H1 (cell line): ENCODE measurements at regions not wholly inside any gene's neighbourhood (a gene's known extent, or its start where the extent isn't known, plus 50 kb on each side); places are given as distances from the start of the nearest gene placed in this dataset.

ENCODE experiments used
- CTCF ChIA-PET: fragments of 300-600 bp; sonication (Branson Sonifier 250); formaldehyde crosslinking; loops from one replicate; lab custom pipeline; 2021; ENCODE audit not compliant: partially characterized antibody; lab: Charles Lee
- POLR2A ChIA-PET: fragments of 300-600 bp; sonication (Branson Sonifier 250); formaldehyde crosslinking; loops from one replicate; lab custom pipeline; 2021; ENCODE audit warnings: inconsistent platforms; ENCODE audit not compliant: partially characterized antibody; lab: Charles Lee
- DNase-seq, 2 experiments: peaks; one replicate each; pipeline versions ENCODE4 v3.0.0 to v3.0.0-alpha.2; 2010 to 2022; ENCODE audit warnings: low spot score in 2 of 2, low read depth in 1 of 2, mixed read lengths in 1 of 2
- FAIRE-seq: peaks from 2 replicates; lab custom pipeline; 2011; peaks lifted over from hg19 to GRCh38; lab: Jason Lieb, UNC
- H2AFZ ChIP-seq: 2 replicates; pipeline ENCODE4 v1.8.1; 2012; ENCODE audit warnings: low read length, inconsistent platforms
- H2AK5ac ChIP-seq: 2 replicates; pipeline ENCODE4 v1.6.1; 2013; ENCODE audit warnings: low read depth, low read length
- H2BK120ac ChIP-seq: replicated peaks from 2 replicates; pipeline ENCODE3; 2013; ENCODE audit warnings: low read depth, low read length, inconsistent platforms
- H2BK12ac ChIP-seq: 2 replicates; pipeline ENCODE4 v1.6.1; 2013; ENCODE audit warnings: low read depth, low read length
- H2BK15ac ChIP-seq: 2 replicates; pipeline ENCODE4 v1.6.1; 2013; ENCODE audit warnings: low read length
- H2BK20ac ChIP-seq: 2 replicates; pipeline ENCODE4 v1.6.1; 2013; ENCODE audit warnings: low read length
- H2BK5ac ChIP-seq: 2 replicates; pipeline ENCODE4 v1.6.1; 2013; ENCODE audit warnings: low read depth, low read length
- H3K14ac ChIP-seq: 2 replicates; pipeline ENCODE4 v1.6.1; 2013; ENCODE audit warnings: inconsistent platforms; ENCODE audit not compliant: insufficient read length
- H3K18ac ChIP-seq: 2 replicates; pipeline ENCODE4 v1.6.1; 2013; ENCODE audit warnings: low read length; ENCODE audit errors: extremely low read depth
- H3K23ac ChIP-seq: 2 replicates; pipeline ENCODE4 v1.6.1; 2013; ENCODE audit warnings: inconsistent platforms; ENCODE audit not compliant: insufficient read length
- H3K23me2 ChIP-seq: 2 replicates; pipeline ENCODE4 v1.6.1; 2013; ENCODE audit warnings: low read depth, low read length
- H3K27ac ChIP-seq: 2 replicates; pipeline ENCODE4 v1.6.1; 2011; ENCODE audit warnings: low read depth, low read length, inconsistent platforms
- H3K27me3 ChIP-seq, 4 experiments: replicated peaks in 1 of 4; 1 replicate in 1 of 4; 2 replicates in 3 of 4; pipeline versions ENCODE4 v1.6.1 to v1.8.1; 2011 to 2013; ENCODE audit warnings: low read length in 3 of 4, mild to moderate bottlenecking in 3 of 4, inconsistent platforms in 2 of 4, mixed read lengths in 2 of 4, moderate library complexity in 1 of 4; ENCODE audit not compliant: control insufficient read depth in 3 of 4, insufficient read depth in 3 of 4; ENCODE audit errors: extremely low read depth in 1 of 4
- H3K36me3 ChIP-seq, 4 experiments: 2 replicates each; pipeline versions ENCODE4 v1.6.1 to v1.8.1; 2011 to 2013; ENCODE audit warnings: mild to moderate bottlenecking in 4 of 4, low read length in 3 of 4, moderate library complexity in 2 of 4, control low read depth in 1 of 4, inconsistent platforms in 1 of 4; ENCODE audit not compliant: insufficient read depth in 4 of 4, control insufficient read depth in 2 of 4
- H3K4ac ChIP-seq: replicated peaks from 2 replicates; pipeline ENCODE3; 2013; ENCODE audit warnings: low read length, low read depth, mixed read lengths, inconsistent platforms; ENCODE audit not compliant: insufficient read length
- H3K4me1 ChIP-seq, 4 experiments: replicated peaks in 1 of 4; 1 replicate in 1 of 4; 2 replicates in 3 of 4; pipeline versions ENCODE4 v1.6.1 to v1.8.1; 2011 to 2013; ENCODE audit warnings: low read length in 3 of 4, inconsistent platforms in 2 of 4, mixed read lengths in 1 of 4; ENCODE audit not compliant: insufficient read depth in 4 of 4, control insufficient read depth in 3 of 4
- H3K4me2 ChIP-seq, 2 experiments: 2 replicates each; pipeline versions ENCODE4 v1.6.1 to v1.8.1; 2011 to 2013; ENCODE audit warnings: low read depth in 2 of 2, low read length in 2 of 2, control low read depth in 1 of 2, inconsistent platforms in 1 of 2, mild to moderate bottlenecking in 1 of 2; ENCODE audit not compliant: insufficient read depth in 1 of 2
- H3K4me3 ChIP-seq, 4 experiments: fragments of 200-600, 300-600 bp in 1 of 4; sonication (generic), shearing (Covaris generic), sonication (Bioruptor Twin) in 1 of 4; 2 replicates each; pipeline versions ENCODE4 v1.5.1 to v1.8.1; 2011 to 2016; ENCODE audit warnings: low read length in 4 of 4, low read depth in 3 of 4, control low read depth in 2 of 4, inconsistent platforms in 2 of 4, mild to moderate bottlenecking in 2 of 4, mixed read lengths in 1 of 4, moderate library complexity in 1 of 4; ENCODE audit not compliant: insufficient read depth in 2 of 4; ENCODE audit errors: extremely low read depth in 1 of 4
- H3K56ac ChIP-seq: replicated peaks from 2 replicates; pipeline ENCODE3; 2013; ENCODE audit warnings: low read depth, mild to moderate bottlenecking, mixed read lengths, low read length, inconsistent platforms; ENCODE audit not compliant: insufficient read length
- H3K79me1 ChIP-seq: 2 replicates; pipeline ENCODE4 v1.6.1; 2013; ENCODE audit warnings: low read depth, low read length, control low read depth
- H3K79me2 ChIP-seq, 2 experiments: 2 replicates each; pipeline versions ENCODE4 v1.6.1 to v1.8.1; 2012 to 2013; ENCODE audit warnings: low read length in 2 of 2, mild to moderate bottlenecking in 2 of 2, inconsistent platforms in 1 of 2; ENCODE audit not compliant: insufficient read depth in 2 of 2, control insufficient read depth in 1 of 2
- H3K9ac ChIP-seq, 4 experiments: replicated peaks in 1 of 4; 1 replicate in 1 of 4; 2 replicates in 3 of 4; pipeline versions ENCODE4 v1.6.1 to v1.8.1; 2011 to 2013; ENCODE audit warnings: low read depth in 3 of 4, low read length in 3 of 4, control low read depth in 2 of 4, mild to moderate bottlenecking in 2 of 4, moderate library complexity in 2 of 4, inconsistent platforms in 1 of 4; ENCODE audit errors: extremely low read depth in 1 of 4
- H3K9me3 ChIP-seq, 2 experiments: 2 replicates each; pipeline versions ENCODE4 v1.6.1 to v1.8.1; 2012 to 2013; ENCODE audit warnings: mild to moderate bottlenecking in 2 of 2, moderate library complexity in 2 of 2, control low read depth in 1 of 2, inconsistent platforms in 1 of 2, low read depth in 1 of 2, low read length in 1 of 2, mixed read lengths in 1 of 2; ENCODE audit not compliant: insufficient read depth in 2 of 2
- H4K20me1 ChIP-seq, 2 experiments: replicated peaks in 1 of 2; 2 replicates each; pipeline versions ENCODE3 to v1.8.1; 2011 to 2013; ENCODE audit warnings: inconsistent platforms in 2 of 2, low read length in 2 of 2, mild to moderate bottlenecking in 1 of 2; ENCODE audit not compliant: insufficient read depth in 2 of 2, control insufficient read depth in 1 of 2
- H4K5ac ChIP-seq: 2 replicates; pipeline ENCODE4 v1.6.1; 2013; ENCODE audit warnings: low read length, low read depth, mixed read lengths, inconsistent platforms; ENCODE audit not compliant: insufficient read length
- H4K8ac ChIP-seq: 2 replicates; pipeline ENCODE4 v1.8.0; 2013; ENCODE audit warnings: mild to moderate bottlenecking, moderate library complexity, low read length, inconsistent platforms; ENCODE audit not compliant: insufficient read depth; ENCODE audit errors: extremely low read depth
- H4K91ac ChIP-seq: replicated peaks from 2 replicates; pipeline ENCODE3; 2013; ENCODE audit warnings: low read length, mixed read lengths, inconsistent platforms; ENCODE audit not compliant: insufficient read length
- CTCF ChIP-seq, 3 experiments: IDR thresholded peaks; 1 replicate in 2 of 3; 2 replicates in 1 of 3; pipeline versions ENCODE4 v1.5.1 to v1.6.1; 2011; ENCODE audit warnings: low read length in 3 of 3, mild to moderate bottlenecking in 3 of 3, inconsistent platforms in 2 of 3, low read depth in 1 of 3, moderate library complexity in 1 of 3; ENCODE audit not compliant: insufficient read depth in 1 of 3; ENCODE audit errors: control extremely low read depth in 1 of 3
- EP300 ChIP-seq, 2 experiments: IDR thresholded peaks; 1 replicate in 1 of 2; 2 replicates in 1 of 2; pipeline ENCODE4 v1.6.1; 2011 to 2012; ENCODE audit warnings: low read depth in 2 of 2, low read length in 2 of 2, mild to moderate bottlenecking in 2 of 2, borderline replicate concordance in 1 of 2, inconsistent platforms in 1 of 2, moderate library complexity in 1 of 2
- KDM5A ChIP-seq: fragments of 200-600 bp; IDR thresholded peaks from 2 replicates; pipeline ENCODE4 v1.7.1; 2012; ENCODE audit warnings: mild to moderate bottlenecking, low read length, inconsistent platforms, mixed read lengths
- SP2 ChIP-seq: IDR thresholded peaks from 2 replicates; pipeline ENCODE4 v1.6.1; 2012; ENCODE audit warnings: mild to moderate bottlenecking, low read length, inconsistent platforms
- TAF7 ChIP-seq: optimal IDR thresholded peaks from 2 replicates; pipeline ENCODE3; 2011; ENCODE audit warnings: low read depth, mild to moderate bottlenecking, inconsistent platforms, low read length, moderate library complexity, borderline replicate concordance
- ZNF274 ChIP-seq: IDR thresholded peaks from 2 replicates; pipeline ENCODE4 v1.7.0; 2012; ENCODE audit warnings: low read length, borderline replicate concordance; ENCODE audit errors: extremely low read depth
- WGBS, 2 experiments: shearing (Covaris generic) in 1 of 2; methylation state at CpG; one replicate each; pipeline versions ENCODE4 v1.1.6 to v1.1.7; 2013 to 2015; ENCODE audit warnings: low lambda C conversion rate in 2 of 2, mixed read lengths in 2 of 2, inconsistent platforms in 1 of 2, low coverage in 1 of 2, missing lambda C conversion rate in 1 of 2; ENCODE audit not compliant: insufficient replicate concordance in 2 of 2, insufficient coverage in 1 of 2, insufficient read length in 1 of 2; ENCODE audit errors: extremely low coverage in 1 of 2, missing lambda C conversion rate in 1 of 2; 5-methylcytosine and 5-hydroxymethylcytosine counted together

GRCh38 chr2:171230176-171230575 lies 69.5 kb upstream of the TLK1 start:
- Histone ChIP-seq H3K56ac (no peak overlapping the region), H3K18ac (no peak overlapping the region), H4K91ac (no peak overlapping the region), H3K4me3 (no peak overlapping the region), H3K14ac (no peak overlapping the region), H3K4me1 (peaks cover 0 to 2% (median 0%) of the 10 kb centered on the region in 4 experiments; a peak in 2 of 7 replicates), H4K8ac (no peak overlapping the region), H2AK5ac (no peak overlapping the region), H4K20me1 (no peaks in the 10 kb centered on the region), H4K5ac (no peak overlapping the region), H2BK20ac (no peak overlapping the region), H2BK15ac (no peak overlapping the region), H3K4me2 (no peak overlapping the region), H3K79me2 (no peaks in the 10 kb centered on the region), H3K9ac (no peak overlapping the region), H3K27ac (no peak overlapping the region), H2AFZ (peak overlapping the region; percentile 46), H3K27me3 (no peaks in the 10 kb centered on the region), H3K79me1 (no peaks in the 10 kb centered on the region), H2BK5ac (no peak overlapping the region), H3K23me2 (no peaks in the 10 kb centered on the region), H3K9me3 (no peaks in the 10 kb centered on the region), H3K36me3 (no peaks in the 10 kb centered on the region), H3K4ac (no peak overlapping the region), H2BK120ac (no peak overlapping the region), H2BK12ac (no peak overlapping the region), H3K23ac (no peak overlapping the region)
- TF ChIP-seq SP2 = no peak
- TF ChIP-seq ZNF274 = no peak
- no peak for TF ChIP-seq CTCF (IDR thresholded peaks at IDR 0.05; ENCODE audit: control extremely low read depth in 1 of 3, insufficient read depth in 1 of 3, low read depth in 1 of 3, low read length in 3 of 3)
- TF ChIP-seq TAF7 = no peak
- no peak for TF ChIP-seq EP300 (IDR thresholded peaks at IDR 0.05; ENCODE audit: borderline replicate concordance in 1 of 2, low read depth in 2 of 2, low read length in 2 of 2)
- TF ChIP-seq KDM5A = no peak
- CTCF ChIA-PET = interaction anchor here (0.7 to 1.6 kb wide), 3 partner anchors 9 to 50 kb away, joined by 3 to 4 read pairs (median 3); no protein-coding TSS in a partner anchor
- DNase-seq (no peak), FAIRE-seq (no peak)
- 96% methylated on average over 3 of the region's 3 CpGs; no CpG with 5 or more reads in 1 of the 2 experiments for WGBS, 2 experiments
- POLR2A ChIA-PET = no interaction called here
